Left lung (tissue), 4 donors: ENCODE measurements at regions not wholly inside any gene's neighbourhood (a gene's known extent, or its start where the extent isn't known, plus 50 kb on each side); places are given as distances from the start of the nearest gene placed in this dataset.

Source experiments
- ATAC-seq: fragments of 200-7000 bp; cut with Tn5 transposase; one replicate; pipeline ENCODE4 v1.9.1; 2020; ENCODE audit warnings: moderate library complexity
- DNase-seq, 4 donors: peaks; one replicate each; pipeline ENCODE4 v3.0.0-alpha.2; 2013 to 2020
- H3K27ac ChIP-seq, 2 donors: fragments of 200-600 bp; sonication (generic) in 1 of 2; one replicate each; pipeline versions ENCODE4 v1.5.0 to v1.8.0; 2020 to 2021
- H3K27me3 ChIP-seq, 2 donors: fragments of 200-600 bp; sonication (generic) in 1 of 2; one replicate each; pipeline versions ENCODE4 v1.5.0 to v1.8.0; 2020 to 2021
- H3K36me3 ChIP-seq, 2 donors: fragments of 200-600 bp; sonication (generic) in 1 of 2; one replicate each; pipeline versions ENCODE4 v1.5.0 to v1.8.0; 2020 to 2021
- H3K4me1 ChIP-seq, 2 donors: fragments of 200-600 bp; one replicate each; pipeline ENCODE4 v1.8.0; 2021
- H3K4me3 ChIP-seq, 2 donors: fragments of 200-600 bp; sonication (generic) in 1 of 2; one replicate each; pipeline versions ENCODE4 v1.5.0 to v1.8.0; 2020 to 2021; ENCODE audit warnings: mild to moderate bottlenecking in 1 of 2
- H3K9me3 ChIP-seq, 2 donors: fragments of 200-600 bp; sonication (generic) in 1 of 2; one replicate each; pipeline versions ENCODE4 v1.5.0 to v1.8.0; 2020 to 2021
- intact Hi-C, 2 donors: fragments of 100-400 bp; cut with DNase I; formaldehyde crosslinking; loops; one replicate each; pipeline versions ENCODE4 v1.11.2 to v1.14.2; 2022
- TF ChIP-seq, protein P1 (sequence below), 2 donors: fragments of 200-600 bp; sonication (generic) in 1 of 2; IDR thresholded peaks; one replicate each; pipeline versions ENCODE4 v1.5.0 to v1.8.0; 2021; ENCODE audit warnings: antibody characterized with exemption in 2 of 2
- donor health status: DM: no; HTN: yes; CAD: no.
- donor health status: DM: no; HTN: no; CAD: no.

- ATAC-seq = no peak
- Histone ChIP-seq H3K27ac (no peak overlapping the region), H3K36me3 (no peaks in the 10 kb centered on the region), H3K9me3 (no peaks in the 10 kb centered on the region), H3K27me3 (no peaks in the 10 kb centered on the region), H3K4me3 (no peak overlapping the region), H3K4me1 (no peaks in the 10 kb centered on the region)
- TF ChIP-seq, protein P1, sequence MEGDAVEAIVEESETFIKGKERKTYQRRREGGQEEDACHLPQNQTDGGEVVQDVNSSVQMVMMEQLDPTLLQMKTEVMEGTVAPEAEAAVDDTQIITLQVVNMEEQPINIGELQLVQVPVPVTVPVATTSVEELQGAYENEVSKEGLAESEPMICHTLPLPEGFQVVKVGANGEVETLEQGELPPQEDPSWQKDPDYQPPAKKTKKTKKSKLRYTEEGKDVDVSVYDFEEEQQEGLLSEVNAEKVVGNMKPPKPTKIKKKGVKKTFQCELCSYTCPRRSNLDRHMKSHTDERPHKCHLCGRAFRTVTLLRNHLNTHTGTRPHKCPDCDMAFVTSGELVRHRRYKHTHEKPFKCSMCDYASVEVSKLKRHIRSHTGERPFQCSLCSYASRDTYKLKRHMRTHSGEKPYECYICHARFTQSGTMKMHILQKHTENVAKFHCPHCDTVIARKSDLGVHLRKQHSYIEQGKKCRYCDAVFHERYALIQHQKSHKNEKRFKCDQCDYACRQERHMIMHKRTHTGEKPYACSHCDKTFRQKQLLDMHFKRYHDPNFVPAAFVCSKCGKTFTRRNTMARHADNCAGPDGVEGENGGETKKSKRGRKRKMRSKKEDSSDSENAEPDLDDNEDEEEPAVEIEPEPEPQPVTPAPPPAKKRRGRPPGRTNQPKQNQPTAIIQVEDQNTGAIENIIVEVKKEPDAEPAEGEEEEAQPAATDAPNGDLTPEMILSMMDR (IDR thresholded peaks at IDR 0.05) = no peak
- intact Hi-C loops = no loop called here
- no peak for DNase-seq
Observed at GRCh38 chr4:32589097-32589496, 1868.9 kb downstream of the PCDH7 start.

DNA sequence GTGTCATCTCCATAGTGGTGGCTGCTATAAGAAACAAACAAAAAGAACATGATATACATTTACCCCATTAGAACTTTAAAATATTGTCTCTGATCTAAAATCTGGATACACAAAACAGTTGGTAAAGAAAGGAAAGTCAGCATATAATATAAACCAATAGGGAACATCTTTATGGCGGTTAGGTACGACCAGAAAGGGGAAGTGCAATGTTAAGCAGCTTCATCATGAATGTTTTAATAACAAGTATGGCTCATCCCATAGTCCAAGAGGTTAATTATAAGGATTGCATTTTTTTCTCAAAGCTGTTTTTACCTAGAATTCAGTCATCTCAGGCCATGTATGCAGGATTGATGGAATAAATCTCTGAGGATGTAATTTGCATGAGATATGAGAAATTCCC is 1869.7 kb downstream of the PCDH7 start:
- Histone ChIP-seq H3K4me3 (no peak overlapping the region), H3K4me1 (no peaks in the 10 kb centered on the region), H3K36me3 (no peaks in the 10 kb centered on the region), H3K27me3 (no peaks in the 10 kb centered on the region), H3K9me3 (no peaks in the 10 kb centered on the region), H3K27ac (no peak overlapping the region)
- intact Hi-C loops = no loop called here
- ATAC-seq (no peak), DNase-seq (no peak)
- TF ChIP-seq, protein P1 (IDR thresholded peaks at IDR 0.05) = no peak

DNA sequence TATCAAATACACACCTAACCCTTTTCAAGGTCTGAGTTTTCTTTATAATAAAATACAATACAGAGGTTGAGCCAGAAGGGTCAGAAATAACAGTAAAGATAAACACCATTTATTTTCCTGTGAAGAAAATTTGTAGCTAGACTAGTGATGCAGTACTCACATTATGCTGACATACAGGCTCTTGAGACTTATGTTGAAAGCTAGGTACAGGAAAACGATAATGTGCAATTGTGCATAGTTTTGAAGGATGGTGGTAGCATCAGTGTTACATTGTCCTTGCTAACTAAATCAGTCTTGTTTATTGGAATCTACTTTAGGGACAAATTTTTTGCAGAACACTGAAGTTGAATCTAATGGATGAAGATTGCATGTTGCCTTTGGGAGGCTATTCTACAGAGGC is 1877.2 kb downstream of the PCDH7 start:
- Histone ChIP-seq H3K4me3 (no peak overlapping the region), H3K9me3 (no peaks in the 10 kb centered on the region), H3K36me3 (no peaks in the 10 kb centered on the region), H3K4me1 (no peaks in the 10 kb centered on the region), H3K27me3 (no peaks in the 10 kb centered on the region), H3K27ac (no peak overlapping the region)
- DNase-seq (no peak), ATAC-seq (no peak)
- TF ChIP-seq, protein P1 (IDR thresholded peaks at IDR 0.05) = no peak
- intact Hi-C loops = no loop called here

GRCh38 chr4:32601848-32602247 is 1881.7 kb downstream of the PCDH7 start:
- peaks cover 0 to 3% of the 10 kb centered on the region in 2 donors for H3K9me3 ChIP-seq
- H3K27ac ChIP-seq = no peak overlapping the region
- intact Hi-C loops = no loop called here
- no peak overlapping the region for H3K4me3 ChIP-seq
- no peak for ATAC-seq
- H3K4me1 ChIP-seq = no peaks in the 10 kb centered on the region
- no peak for DNase-seq
- TF ChIP-seq, protein P1 (IDR thresholded peaks at IDR 0.05) = no peak
- H3K27me3 ChIP-seq = no peaks in the 10 kb centered on the region
- no peaks in the 10 kb centered on the region for H3K36me3 ChIP-seq

DNA sequence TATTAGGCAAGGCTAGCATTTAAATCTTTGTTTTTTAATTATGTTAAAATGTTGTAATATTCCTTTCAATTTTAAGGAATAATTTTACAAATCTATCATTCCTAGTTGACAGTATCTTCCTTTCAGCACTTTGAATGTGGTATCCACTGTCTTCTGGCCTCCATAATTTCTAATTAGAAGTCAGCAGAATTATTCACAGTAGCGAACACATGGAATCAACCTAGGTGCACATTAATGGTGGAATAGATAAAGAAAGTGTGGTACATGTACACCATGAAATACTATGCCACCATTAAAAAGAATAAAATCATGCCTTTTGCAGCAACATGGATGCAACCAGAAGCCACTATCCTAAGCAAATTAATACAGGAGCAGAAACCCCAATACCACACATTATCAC is 1887.8 kb downstream of the PCDH7 start:
- Histone ChIP-seq H3K4me3 (no peak overlapping the region), H3K27ac (no peak overlapping the region), H3K9me3 (peaks cover 0 to 20% of the 10 kb centered on the region in 2 donors), H3K36me3 (no peaks in the 10 kb centered on the region), H3K4me1 (no peaks in the 10 kb centered on the region), H3K27me3 (no peaks in the 10 kb centered on the region)
- TF ChIP-seq, protein P1 (IDR thresholded peaks at IDR 0.05) = no peak
- ATAC-seq (no peak), DNase-seq (no peak)
- intact Hi-C loops = no loop called here
